OCI-LY7 (cell line): ENCODE measurements at regions not wholly inside any gene's neighbourhood (a gene's known extent, or its start where the extent isn't known, plus 50 kb on each side); places are given as distances from the start of the nearest gene placed in this dataset.

Experiments used
- BruUV-seq: library from RNA; stranded (reverse); fragments of 400-500 nt; replicated peaks from 2 replicates; lab custom pipeline; 2021; lab: Mats Ljungman, UMichigan
- CTCF ChIA-PET: fragments of 300-600 bp; sonication (Branson Sonifier 250); formaldehyde crosslinking; loops from one replicate; lab custom pipeline; 2022; ENCODE audit warnings: antibody characterized with exemption; ENCODE audit not compliant: unreplicated experiment; lab: Charles Lee
- POLR2A ChIA-PET: fragments of 300-600 bp; sonication (Branson Sonifier 250); formaldehyde crosslinking; loops from one replicate; lab custom pipeline; 2022; ENCODE audit warnings: antibody characterized with exemption; lab: Charles Lee
- DNase-seq: peaks from one replicate; pipeline ENCODE4 v3.0.0-alpha.2; 2015; ENCODE audit warnings: low spot score
- H2AFZ ChIP-seq: fragments of 200-600 bp; sonication (generic), shearing (Covaris generic); 2 replicates; pipeline ENCODE4 v1.6.1; 2014; ENCODE audit warnings: mild to moderate bottlenecking, antibody characterized with exemption, low read length, moderate library complexity
- H3K27ac ChIP-seq: fragments of 200-600 bp; sonication (generic); 2 replicates; pipeline ENCODE4 v1.5.1; 2014; ENCODE audit warnings: mixed run types, low read depth, mild to moderate bottlenecking, moderate library complexity, low read length, inconsistent platforms; ENCODE audit not compliant: poor library complexity, severe bottlenecking
- H3K36me3 ChIP-seq: fragments of 200-600 bp; sonication (generic); 2 replicates; pipeline ENCODE4 v1.6.1; 2014; ENCODE audit warnings: mild to moderate bottlenecking, antibody characterized with exemption, low read length, moderate library complexity, mixed read lengths; ENCODE audit not compliant: insufficient read depth
- H3K4me1 ChIP-seq: fragments of 200-600 bp; sonication (generic); 2 replicates; pipeline ENCODE4 v1.5.1; 2014; ENCODE audit warnings: mild to moderate bottlenecking, low read length; ENCODE audit not compliant: insufficient read depth, poor library complexity, severe bottlenecking
- H3K4me2 ChIP-seq: fragments of 200-600 bp; sonication (generic); 2 replicates; pipeline ENCODE4 v1.6.1; 2014; ENCODE audit warnings: mild to moderate bottlenecking, low read length
- H3K4me3 ChIP-seq: fragments of 200-600 bp; sonication (generic); 2 replicates; pipeline ENCODE4 v1.5.1; 2014; ENCODE audit warnings: mild to moderate bottlenecking, low read depth, low read length; ENCODE audit not compliant: poor library complexity, severe bottlenecking
- H3K79me2 ChIP-seq: fragments of 200-600 bp; sonication (generic); 2 replicates; pipeline ENCODE4 v1.6.1; 2016; ENCODE audit warnings: low read depth, mild to moderate bottlenecking, low read length, moderate library complexity, mixed read lengths; ENCODE audit not compliant: insufficient read depth
- H3K9me2 ChIP-seq: fragments of 200-600 bp; sonication (generic); 2 replicates; pipeline ENCODE4 v1.6.1; 2016; ENCODE audit warnings: mild to moderate bottlenecking, low read length, mixed read lengths; ENCODE audit not compliant: insufficient read depth
- H3K9me3 ChIP-seq: fragments of 200-600 bp; sonication (generic); 2 replicates; pipeline ENCODE4 v1.6.1; 2014; ENCODE audit warnings: mild to moderate bottlenecking, mixed run types, low read length, mixed read lengths
- H4K20me1 ChIP-seq: fragments of 200-600 bp; sonication (generic); 2 replicates; pipeline ENCODE4 v1.6.1; 2014; ENCODE audit warnings: mild to moderate bottlenecking, antibody characterized with exemption, low read length, moderate library complexity, mixed read lengths; ENCODE audit not compliant: insufficient read depth
- EZH2phosphoT487 ChIP-seq: fragments of 200-600 bp; sonication (generic); IDR thresholded peaks from 2 replicates; pipeline ENCODE4 v1.6.1; 2018; ENCODE audit warnings: low read depth, borderline replicate concordance, mild to moderate bottlenecking, mixed run types, antibody characterized with exemption, low read length, moderate library complexity, mixed read lengths
- intact Hi-C: fragments of 100-400 bp; cut with micrococcal nuclease; formaldehyde crosslinking; loops from one replicate; pipeline ENCODE4 v1.10.0; 2022; ENCODE audit not compliant: unreplicated experiment
- TF ChIP-seq, protein P1 (sequence below): fragments of 200-600 bp; sonication (generic); conservative IDR thresholded peaks from 2 replicates; pipeline ENCODE4 v1.5.1; 2014; ENCODE audit warnings: mild to moderate bottlenecking, antibody characterized with exemption, low read length, moderate library complexity, mixed read lengths

DNA sequence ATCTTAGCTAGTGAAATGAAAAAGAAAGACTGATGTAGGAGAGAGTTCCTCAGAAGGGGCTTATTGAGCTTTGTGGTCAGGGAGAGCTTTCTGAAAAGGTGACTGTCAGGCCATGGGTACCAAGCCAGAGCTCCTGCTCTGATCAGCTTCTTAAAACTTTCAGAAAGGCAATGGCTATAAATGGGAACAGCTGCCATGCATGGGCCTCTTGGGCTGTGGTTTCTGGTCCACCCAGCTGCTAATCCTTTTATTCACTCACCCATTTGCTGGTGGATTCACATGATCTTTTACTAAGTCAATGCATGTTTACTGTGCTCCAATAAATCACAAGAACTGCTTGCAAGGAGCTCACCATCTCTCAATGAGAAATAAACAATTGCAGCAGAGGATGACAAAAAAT is 60.1 kb upstream of the ZPBP start:
- TF ChIP-seq, protein P1, sequence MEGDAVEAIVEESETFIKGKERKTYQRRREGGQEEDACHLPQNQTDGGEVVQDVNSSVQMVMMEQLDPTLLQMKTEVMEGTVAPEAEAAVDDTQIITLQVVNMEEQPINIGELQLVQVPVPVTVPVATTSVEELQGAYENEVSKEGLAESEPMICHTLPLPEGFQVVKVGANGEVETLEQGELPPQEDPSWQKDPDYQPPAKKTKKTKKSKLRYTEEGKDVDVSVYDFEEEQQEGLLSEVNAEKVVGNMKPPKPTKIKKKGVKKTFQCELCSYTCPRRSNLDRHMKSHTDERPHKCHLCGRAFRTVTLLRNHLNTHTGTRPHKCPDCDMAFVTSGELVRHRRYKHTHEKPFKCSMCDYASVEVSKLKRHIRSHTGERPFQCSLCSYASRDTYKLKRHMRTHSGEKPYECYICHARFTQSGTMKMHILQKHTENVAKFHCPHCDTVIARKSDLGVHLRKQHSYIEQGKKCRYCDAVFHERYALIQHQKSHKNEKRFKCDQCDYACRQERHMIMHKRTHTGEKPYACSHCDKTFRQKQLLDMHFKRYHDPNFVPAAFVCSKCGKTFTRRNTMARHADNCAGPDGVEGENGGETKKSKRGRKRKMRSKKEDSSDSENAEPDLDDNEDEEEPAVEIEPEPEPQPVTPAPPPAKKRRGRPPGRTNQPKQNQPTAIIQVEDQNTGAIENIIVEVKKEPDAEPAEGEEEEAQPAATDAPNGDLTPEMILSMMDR: no peak
- no peak for TF ChIP-seq EZH2phosphoT487
- DNase-seq: peak; percentile 80
- Histone ChIP-seq H3K4me2 (peak overlapping the region; percentile 62), H3K9me3 (0 out of 2 replicates have a peak, but pooled peaks cover 6% of the 10 kb centered on the region), H3K4me1 (peaks cover 90% of the 10 kb centered on the region), H3K27ac (peak overlapping the region; percentile 99), H4K20me1 (no peaks in the 10 kb centered on the region), H3K9me2 (no peaks in the 10 kb centered on the region), H2AFZ (peak overlapping the region; percentile 16; the same call in 1 of the 2 replicates), H3K79me2 (no peaks in the 10 kb centered on the region), H3K36me3 (no peaks in the 10 kb centered on the region), H3K4me3 (peak overlapping the region; percentile 16)
- ChIA-PET CTCF (interaction anchor here (0.6 to 1.7 kb wide), 7 partner anchors 9 to 265 kb away, joined by 3 to 15 read pairs (median 3); no protein-coding TSS in a partner anchor), POLR2A (interaction anchor here (0.9 to 12.9 kb wide), 17 partner anchors 8 to 258 kb away, joined by 3 to 293 read pairs (median 5); partner anchors contain the start of gene IKZF1)
- BruUV-seq: no TSS peak
- intact Hi-C loops: no loop called here

DNA sequence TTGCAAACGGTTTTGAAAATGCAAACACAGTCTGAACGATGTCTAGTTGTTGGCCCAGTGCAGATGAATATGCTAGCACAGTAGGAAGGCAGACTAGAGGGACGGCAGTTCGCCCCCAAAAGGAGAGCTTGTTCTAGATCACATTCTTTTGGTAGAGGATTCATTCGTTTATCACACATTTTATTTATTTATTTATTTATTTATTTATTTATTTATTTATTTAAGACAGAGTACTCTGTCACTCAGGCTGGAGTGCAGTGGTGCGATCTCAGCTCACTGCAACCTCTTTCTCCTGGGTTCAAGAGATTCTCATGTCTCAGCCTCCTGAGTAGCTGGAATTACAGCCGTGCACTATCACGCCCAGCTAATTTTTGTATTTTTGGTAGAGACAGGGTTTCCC is 59.4 kb upstream of the ZPBP start:
- Histone ChIP-seq H3K4me2 (peak overlapping the region; percentile 87), H3K79me2 (no peaks in the 10 kb centered on the region), H2AFZ (peak overlapping the region; percentile 82; the same call in 1 of the 2 replicates), H3K36me3 (no peaks in the 10 kb centered on the region), H3K4me1 (peaks cover 97% of the 10 kb centered on the region), H3K27ac (peak overlapping the region; percentile 99), H3K9me3 (0 out of 2 replicates have a peak, but pooled peaks cover 6% of the 10 kb centered on the region), H4K20me1 (no peaks in the 10 kb centered on the region), H3K4me3 (peak overlapping the region; percentile 16), H3K9me2 (no peaks in the 10 kb centered on the region)
- intact Hi-C loops: no loop called here
- POLR2A ChIA-PET: interaction anchor here (0.8 to 12.9 kb wide), 19 partner anchors 7 to 259 kb away, joined by 3 to 293 read pairs (median 4); partner anchors contain the start of gene IKZF1
- BruUV-seq: no TSS peak
- CTCF ChIA-PET: interaction anchor here (0.6 to 1.7 kb wide), 6 partner anchors 9 to 266 kb away, joined by 3 to 15 read pairs (median 4); no protein-coding TSS in a partner anchor
- DNase-seq: no peak
- no peak for TF ChIP-seq EZH2phosphoT487
- TF ChIP-seq, protein P1: no peak

DNA sequence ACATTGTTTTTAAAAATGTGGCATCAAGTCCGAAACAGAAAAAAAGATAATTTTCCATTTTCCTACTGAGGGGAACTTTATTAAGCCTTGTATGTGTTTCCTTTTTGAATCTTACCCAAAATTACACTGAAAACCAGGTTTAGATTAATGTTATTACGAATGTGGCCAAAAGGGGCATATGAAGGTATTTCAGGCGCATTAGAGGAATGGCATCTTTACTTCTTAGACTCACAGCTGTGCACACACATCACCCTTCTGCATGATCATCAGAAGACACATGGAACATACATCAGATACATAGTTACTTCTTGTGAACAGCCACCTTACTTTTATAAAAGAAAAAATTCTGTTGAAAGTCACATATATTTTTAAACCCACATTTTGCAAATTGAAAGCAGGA is 58.6 kb upstream of the ZPBP start:
- Histone ChIP-seq H3K9me3 (0 out of 2 replicates have a peak, but pooled peaks cover 6% of the 10 kb centered on the region), H4K20me1 (no peaks in the 10 kb centered on the region), H3K9me2 (no peaks in the 10 kb centered on the region), H3K36me3 (no peaks in the 10 kb centered on the region), H3K4me2 (peak overlapping the region; percentile 87), H3K4me1 (peaks cover 99% of the 10 kb centered on the region), H3K79me2 (no peaks in the 10 kb centered on the region), H3K4me3 (peak overlapping the region; percentile 17), H2AFZ (peak overlapping the region; percentile 82; the same call in 1 of the 2 replicates), H3K27ac (peak overlapping the region; percentile 99)
- TF ChIP-seq, protein P1: 0 out of 2 replicates have a peak, but pooled peaks have one; percentile 29
- TF ChIP-seq EZH2phosphoT487: no peak
- ChIA-PET CTCF (interaction anchor here (1.4 kb wide), 1 partner anchor 267 kb away, joined by 3 read pairs; no protein-coding TSS in a partner anchor), POLR2A (interaction anchor here (1.2 to 12.9 kb wide), 10 partner anchors 6 to 190 kb away, joined by 3 to 293 read pairs (median 11); partner anchors contain the start of gene IKZF1)
- BruUV-seq: no TSS peak
- intact Hi-C loops: loop anchor here (2.0 kb wide), 1 partner anchor 117 kb away; no protein-coding TSS in a partner anchor
- DNase-seq: peak; percentile 58
